OCI-LY7 (cell line): ENCODE measurements at regions not wholly inside any gene's neighbourhood (a gene's known extent, or its start where the extent isn't known, plus 50 kb on each side); places are given as distances from the start of the nearest gene placed in this dataset.

Experiments used
- BruUV-seq: library from RNA; stranded (reverse); fragments of 400-500 nt; replicated peaks from 2 replicates; lab custom pipeline; 2021; lab: Mats Ljungman, UMichigan
- CTCF ChIA-PET: fragments of 300-600 bp; sonication (Branson Sonifier 250); formaldehyde crosslinking; loops from one replicate; lab custom pipeline; 2022; ENCODE audit warnings: antibody characterized with exemption; ENCODE audit not compliant: unreplicated experiment; lab: Charles Lee
- POLR2A ChIA-PET: fragments of 300-600 bp; sonication (Branson Sonifier 250); formaldehyde crosslinking; loops from one replicate; lab custom pipeline; 2022; ENCODE audit warnings: antibody characterized with exemption; lab: Charles Lee
- DNase-seq: peaks from one replicate; pipeline ENCODE4 v3.0.0-alpha.2; 2015; ENCODE audit warnings: low spot score
- H2AFZ ChIP-seq: fragments of 200-600 bp; sonication (generic), shearing (Covaris generic); 2 replicates; pipeline ENCODE4 v1.6.1; 2014; ENCODE audit warnings: mild to moderate bottlenecking, antibody characterized with exemption, low read length, moderate library complexity
- H3K27ac ChIP-seq: fragments of 200-600 bp; sonication (generic); 2 replicates; pipeline ENCODE4 v1.5.1; 2014; ENCODE audit warnings: mixed run types, low read depth, mild to moderate bottlenecking, moderate library complexity, low read length, inconsistent platforms; ENCODE audit not compliant: poor library complexity, severe bottlenecking
- H3K36me3 ChIP-seq: fragments of 200-600 bp; sonication (generic); 2 replicates; pipeline ENCODE4 v1.6.1; 2014; ENCODE audit warnings: mild to moderate bottlenecking, antibody characterized with exemption, low read length, moderate library complexity, mixed read lengths; ENCODE audit not compliant: insufficient read depth
- H3K4me1 ChIP-seq: fragments of 200-600 bp; sonication (generic); 2 replicates; pipeline ENCODE4 v1.5.1; 2014; ENCODE audit warnings: mild to moderate bottlenecking, low read length; ENCODE audit not compliant: insufficient read depth, poor library complexity, severe bottlenecking
- H3K4me2 ChIP-seq: fragments of 200-600 bp; sonication (generic); 2 replicates; pipeline ENCODE4 v1.6.1; 2014; ENCODE audit warnings: mild to moderate bottlenecking, low read length
- H3K4me3 ChIP-seq: fragments of 200-600 bp; sonication (generic); 2 replicates; pipeline ENCODE4 v1.5.1; 2014; ENCODE audit warnings: mild to moderate bottlenecking, low read depth, low read length; ENCODE audit not compliant: poor library complexity, severe bottlenecking
- H3K79me2 ChIP-seq: fragments of 200-600 bp; sonication (generic); 2 replicates; pipeline ENCODE4 v1.6.1; 2016; ENCODE audit warnings: low read depth, mild to moderate bottlenecking, low read length, moderate library complexity, mixed read lengths; ENCODE audit not compliant: insufficient read depth
- H3K9me2 ChIP-seq: fragments of 200-600 bp; sonication (generic); 2 replicates; pipeline ENCODE4 v1.6.1; 2016; ENCODE audit warnings: mild to moderate bottlenecking, low read length, mixed read lengths; ENCODE audit not compliant: insufficient read depth
- H3K9me3 ChIP-seq: fragments of 200-600 bp; sonication (generic); 2 replicates; pipeline ENCODE4 v1.6.1; 2014; ENCODE audit warnings: mild to moderate bottlenecking, mixed run types, low read length, mixed read lengths
- H4K20me1 ChIP-seq: fragments of 200-600 bp; sonication (generic); 2 replicates; pipeline ENCODE4 v1.6.1; 2014; ENCODE audit warnings: mild to moderate bottlenecking, antibody characterized with exemption, low read length, moderate library complexity, mixed read lengths; ENCODE audit not compliant: insufficient read depth
- CTCF ChIP-seq: fragments of 200-600 bp; sonication (generic); conservative IDR thresholded peaks from 2 replicates; pipeline ENCODE4 v1.5.1; 2014; ENCODE audit warnings: mild to moderate bottlenecking, antibody characterized with exemption, low read length, moderate library complexity, mixed read lengths
- EZH2phosphoT487 ChIP-seq: fragments of 200-600 bp; sonication (generic); IDR thresholded peaks from 2 replicates; pipeline ENCODE4 v1.6.1; 2018; ENCODE audit warnings: low read depth, borderline replicate concordance, mild to moderate bottlenecking, mixed run types, antibody characterized with exemption, low read length, moderate library complexity, mixed read lengths
- intact Hi-C: fragments of 100-400 bp; cut with micrococcal nuclease; formaldehyde crosslinking; loops from one replicate; pipeline ENCODE4 v1.10.0; 2022; ENCODE audit not compliant: unreplicated experiment

GRCh38 chr9:29150606-29151005, 1577.3 kb upstream of the C9orf72 start:
- Histone ChIP-seq H2AFZ (no peak overlapping the region), H3K4me1 (no peaks in the 10 kb centered on the region), H3K27ac (no peak overlapping the region), H3K79me2 (no peaks in the 10 kb centered on the region), H3K4me2 (no peak overlapping the region), H3K4me3 (no peak overlapping the region), H3K36me3 (no peaks in the 10 kb centered on the region), H3K9me2 (no peaks in the 10 kb centered on the region), H4K20me1 (no peaks in the 10 kb centered on the region), H3K9me3 (no peaks in the 10 kb centered on the region)
- no peak for DNase-seq
- intact Hi-C loops, result no loop called here
- CTCF ChIA-PET, result no interaction called here
- no peak for TF ChIP-seq CTCF
- TF ChIP-seq EZH2phosphoT487, result no peak
- no TSS peak for BruUV-seq
- POLR2A ChIA-PET, result no interaction called here

GRCh38 chr9:29160763-29161353, 1587.6 kb upstream of the C9orf72 start:
- Histone ChIP-seq H4K20me1 (no peaks in the 10 kb centered on the region), H3K36me3 (no peaks in the 10 kb centered on the region), H3K4me1 (no peaks in the 10 kb centered on the region), H3K9me3 (no peaks in the 10 kb centered on the region), H3K4me3 (no peak overlapping the region), H2AFZ (no peak overlapping the region), H3K9me2 (no peaks in the 10 kb centered on the region), H3K79me2 (no peaks in the 10 kb centered on the region), H3K27ac (no peak overlapping the region), H3K4me2 (no peak overlapping the region)
- POLR2A ChIA-PET, result no interaction called here
- BruUV-seq, result no TSS peak
- CTCF ChIA-PET, result no interaction called here
- DNase-seq, result no peak
- intact Hi-C loops, result no loop called here
- TF ChIP-seq EZH2phosphoT487 (no peak), CTCF (no peak)

- H3K9me3 ChIP-seq, result no peaks in the 10 kb centered on the region
- no peaks in the 10 kb centered on the region for H3K36me3 ChIP-seq
- DNase-seq, result no peak
- TF ChIP-seq EZH2phosphoT487, result no peak
- no peak for TF ChIP-seq CTCF
- no peaks in the 10 kb centered on the region for H4K20me1 ChIP-seq
- H2AFZ ChIP-seq, result no peak overlapping the region
- no peak overlapping the region for H3K4me2 ChIP-seq
- no peaks in the 10 kb centered on the region for H3K79me2 ChIP-seq
- ChIA-PET CTCF (no interaction called here), POLR2A (no interaction called here)
- H3K4me1 ChIP-seq, result no peaks in the 10 kb centered on the region
- no TSS peak for BruUV-seq
- intact Hi-C loops, result no loop called here
- no peak overlapping the region for H3K4me3 ChIP-seq
- no peaks in the 10 kb centered on the region for H3K9me2 ChIP-seq
- no peak overlapping the region for H3K27ac ChIP-seq
These were observed 1600.9 kb upstream of the C9orf72 start for GRCh38 chr9:29174136-29174535.
